Renal cortex interstitium (tissue), 11 donors: ENCODE measurements at regions not wholly inside any gene's neighbourhood (a gene's known extent, or its start where the extent isn't known, plus 50 kb on each side); places are given as distances from the start of the nearest gene placed in this dataset.
"Not testable (repeated sequence)": the region's sequence is repeated elsewhere in the genome, so short reads cannot be mapped to it uniquely, and the experiment has no call there.

ENCODE experiments used
- DNase-seq, 11 donors: peaks; one replicate each; pipeline ENCODE4 v3.0.0-alpha.2; 2013; ENCODE audit warnings: low read depth in 9 of 11, low spot score in 4 of 11; ENCODE audit errors: extremely low read depth in 1 of 11

DNA sequence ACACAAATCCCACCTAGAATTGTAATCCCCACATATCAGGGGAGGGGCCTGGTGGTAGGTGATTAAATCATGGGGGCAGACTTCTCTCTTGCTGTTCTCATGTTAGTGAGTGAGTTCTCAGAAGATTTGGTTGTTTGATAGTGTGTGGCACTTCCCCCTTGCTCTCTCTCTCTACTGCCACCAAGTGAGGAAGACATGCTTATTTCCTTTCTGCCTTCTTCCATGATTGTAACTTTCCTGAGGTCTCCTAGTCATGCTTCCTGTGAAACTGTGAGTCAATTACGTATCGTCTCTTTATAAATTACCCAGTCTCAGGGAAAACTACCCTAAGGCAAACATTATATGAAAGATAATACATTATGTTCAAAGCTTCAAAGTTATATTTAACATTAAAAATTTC lies 1297.5 kb upstream of the CITED2 start:
- no peak for DNase-seq

DNA sequence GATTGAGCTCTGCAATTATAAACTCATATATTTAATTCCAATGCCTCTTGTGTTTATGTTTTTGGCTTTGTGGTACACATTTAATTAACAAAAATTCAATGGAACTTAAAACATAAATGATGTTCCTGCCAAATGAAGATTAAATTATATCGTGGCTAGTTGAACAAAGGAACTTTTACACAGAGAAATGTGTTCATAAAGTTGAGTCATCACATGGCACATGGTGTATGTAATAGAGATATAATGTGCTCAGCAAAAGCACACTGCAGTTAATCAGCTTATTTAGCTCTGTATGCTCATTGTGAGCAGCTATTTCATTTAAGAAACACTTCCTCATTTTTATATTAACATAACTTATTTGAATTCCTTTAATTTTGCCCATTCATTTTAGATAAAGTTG lies 1295.6 kb upstream of the CITED2 start:
- no peak for DNase-seq

DNA sequence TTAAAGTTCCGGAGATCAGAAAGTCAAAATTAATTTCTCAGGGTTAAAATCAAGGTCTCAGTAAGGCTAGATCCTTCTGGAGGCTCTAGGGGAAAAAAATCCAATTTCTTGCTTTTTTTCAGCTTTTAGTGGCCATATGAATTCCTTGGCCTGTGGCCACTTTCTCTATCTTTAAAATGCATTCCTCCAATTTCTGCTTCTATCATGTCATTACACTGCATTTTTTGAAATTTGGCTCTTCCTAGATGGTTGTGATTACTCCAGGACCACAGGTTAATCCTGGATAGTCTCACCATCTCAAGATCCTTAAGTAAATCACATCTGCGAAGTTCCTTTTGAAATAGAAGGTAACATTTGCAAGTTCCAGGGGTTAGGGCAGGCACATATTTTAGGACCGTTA lies 1294.9 kb upstream of the CITED2 start:
- no peak for DNase-seq

DNA sequence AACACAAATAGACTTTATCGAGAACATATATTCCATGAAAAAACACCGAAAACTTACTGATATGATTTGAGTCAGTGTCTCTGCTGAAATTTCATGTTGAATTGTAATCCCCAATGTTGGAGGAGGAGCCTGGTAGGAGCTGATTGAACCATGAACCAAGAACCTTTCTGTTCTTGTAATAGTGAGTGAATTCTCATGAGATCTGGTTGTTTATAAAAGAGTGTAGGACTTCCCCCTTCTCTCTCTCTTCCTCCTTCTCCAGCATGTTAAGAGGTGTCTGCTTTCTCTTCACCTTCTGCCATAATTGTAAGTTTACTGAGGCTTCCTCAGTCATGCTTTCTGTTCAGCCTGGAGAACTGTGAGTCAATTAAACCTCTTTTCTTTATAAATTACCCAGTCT lies 1289.3 kb upstream of the CITED2 start:
- DNase-seq = no peak

DNA sequence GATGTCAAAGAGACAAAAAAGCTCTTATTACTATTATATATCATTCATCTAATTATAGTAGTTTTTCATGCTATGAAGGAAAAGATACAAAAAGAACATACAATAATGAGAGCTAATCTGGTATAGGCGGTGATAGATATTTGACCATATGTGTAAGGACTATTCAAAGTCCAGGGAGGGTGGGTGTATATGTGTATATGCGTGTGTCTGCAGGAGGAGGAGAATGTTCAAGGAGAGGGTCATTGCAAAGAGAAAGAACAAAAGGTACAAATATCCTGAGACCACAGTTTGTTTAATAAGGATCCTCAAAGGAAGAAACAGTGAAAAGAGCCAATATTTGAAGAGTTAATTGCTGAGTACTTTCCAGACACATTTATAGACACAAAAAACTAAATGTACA lies 1288.6 kb upstream of the CITED2 start:
- DNase-seq = no peak

DNA sequence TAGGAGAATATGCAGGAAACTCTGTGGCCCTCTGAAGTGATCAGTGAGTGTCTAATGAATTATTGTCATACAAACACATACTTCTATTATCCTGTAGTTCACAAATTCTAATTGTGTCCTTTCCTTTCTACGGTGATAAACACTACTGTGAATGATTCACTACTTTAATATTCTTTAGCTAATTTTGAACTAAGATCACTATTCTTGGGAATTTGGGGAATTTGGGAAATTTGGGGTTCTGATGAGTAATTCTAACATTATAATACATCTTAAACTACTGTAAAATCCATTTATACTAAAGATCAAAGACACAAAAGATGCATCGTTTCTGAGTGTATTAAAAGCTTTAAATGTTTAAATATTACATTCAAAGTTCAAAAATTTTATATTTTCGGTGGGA lies 1287.2 kb upstream of the CITED2 start:
- DNase-seq = no peak

DNA sequence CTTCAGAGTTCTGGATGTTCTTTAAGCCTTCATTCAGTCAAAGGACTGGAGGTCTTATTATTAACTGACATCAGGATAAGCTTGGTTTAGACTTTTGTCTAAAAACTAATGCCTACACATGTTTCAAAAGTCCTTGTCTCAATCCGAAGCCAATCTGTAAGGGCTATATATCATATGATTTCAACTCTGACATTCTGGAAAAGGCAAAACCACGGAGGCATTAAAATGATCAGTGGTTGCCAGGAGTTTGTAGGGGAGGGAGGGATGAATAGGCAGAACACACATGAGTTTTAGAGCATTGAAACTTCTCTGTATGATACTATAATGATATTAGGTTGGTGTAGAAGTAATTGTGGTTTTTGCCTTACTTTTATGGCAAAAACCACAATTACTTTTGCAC lies 1285.8 kb upstream of the CITED2 start:
- no peak for DNase-seq

DNA sequence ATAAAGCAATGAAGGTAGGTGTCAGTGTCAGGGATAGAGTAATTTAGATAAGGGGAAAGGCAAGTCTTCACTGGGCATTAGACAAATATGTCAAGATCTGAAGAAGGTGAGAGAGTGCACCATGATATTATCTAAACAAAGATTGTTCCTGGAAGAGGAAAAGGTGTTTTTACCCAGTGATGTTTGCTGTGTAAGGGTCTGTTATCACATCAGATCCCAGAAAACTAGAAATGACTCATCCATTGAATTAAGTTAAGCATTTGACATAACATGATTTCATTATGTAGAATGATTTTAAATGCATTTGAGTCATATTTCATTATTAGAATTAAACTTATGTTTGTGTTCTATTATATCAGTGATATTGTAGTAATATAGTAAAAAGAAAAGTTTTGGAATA lies 1279.5 kb upstream of the CITED2 start:
- DNase-seq = no peak

DNA sequence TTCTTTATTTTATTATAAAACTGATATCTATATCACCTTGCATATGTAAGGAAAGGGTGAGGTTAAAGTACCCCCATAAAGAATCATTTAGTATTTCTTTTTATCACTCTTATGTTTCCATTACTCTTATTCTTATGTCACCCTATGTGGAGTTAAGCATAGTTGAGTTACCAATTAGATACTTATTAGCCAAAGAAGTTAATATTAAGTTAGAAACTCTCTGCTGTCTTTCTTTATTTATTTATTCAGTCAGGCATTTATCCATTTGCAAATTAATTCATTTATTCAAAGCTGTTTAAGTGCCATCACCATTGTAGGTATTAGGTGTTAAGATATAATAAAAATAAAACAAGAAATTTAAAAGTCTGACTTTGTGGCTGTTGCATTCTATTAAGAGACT lies 1279.1 kb upstream of the CITED2 start:
- DNase-seq = no peak

DNA sequence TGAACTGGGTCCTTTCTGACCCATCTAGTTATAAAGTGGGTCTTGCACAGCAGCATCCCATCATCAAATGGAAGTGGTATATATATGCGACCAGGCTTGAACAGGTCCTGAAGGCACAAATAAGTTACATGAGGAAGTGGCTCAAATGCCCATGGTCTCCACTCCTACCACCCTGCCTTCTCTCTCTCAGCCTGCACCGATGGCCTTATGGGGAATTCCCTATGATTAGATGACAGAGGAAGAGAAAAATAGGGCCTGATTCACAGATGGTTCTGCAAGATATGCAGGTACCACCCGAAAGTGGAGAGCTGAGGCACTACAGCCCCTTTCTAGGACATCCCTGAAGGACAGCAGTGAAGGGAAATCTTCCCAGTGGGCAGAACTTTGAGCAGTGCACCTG lies 1275.1 kb upstream of the CITED2 start:
- DNase-seq = not testable (repeated sequence)

DNA sequence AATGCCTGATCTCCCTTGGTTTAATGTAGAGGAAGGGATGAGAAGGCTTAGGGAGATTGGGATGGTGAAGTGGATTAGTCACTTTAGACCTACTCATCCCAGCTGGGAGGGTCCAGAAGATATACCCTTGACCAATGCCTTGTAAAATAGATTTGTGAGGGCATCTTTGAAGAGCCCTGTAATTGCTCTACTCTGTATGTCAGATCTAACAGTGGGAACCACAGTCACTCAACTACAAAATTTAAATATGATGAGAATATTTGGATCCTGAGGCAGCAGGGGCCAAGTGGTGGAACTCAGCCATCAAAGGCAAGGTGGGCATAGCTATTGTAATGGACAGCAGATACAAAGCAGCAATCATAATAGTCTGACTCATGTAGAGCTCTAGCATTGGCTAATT lies 1272.9 kb upstream of the CITED2 start:
- DNase-seq = not testable (repeated sequence)

DNA sequence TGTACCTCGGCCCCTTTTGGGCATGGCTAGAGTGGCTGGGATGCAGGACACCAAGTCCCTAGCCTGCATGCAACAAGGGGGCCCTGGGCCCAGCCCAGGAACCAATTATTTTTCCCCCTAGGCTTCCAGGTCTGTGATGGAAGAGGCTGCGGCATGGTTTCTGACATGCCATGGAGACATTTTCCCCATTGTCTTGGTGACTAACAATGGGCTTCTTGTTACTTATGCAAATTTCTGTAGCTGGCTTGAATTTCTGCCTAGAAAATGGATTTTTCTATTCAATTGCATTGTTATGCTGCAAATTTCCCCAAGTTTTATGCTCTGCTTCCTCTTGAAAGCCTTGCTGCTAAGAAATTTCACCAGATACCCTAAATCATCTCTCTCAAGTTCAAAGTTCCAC lies 1269.6 kb upstream of the CITED2 start:
- no peak for DNase-seq

DNA sequence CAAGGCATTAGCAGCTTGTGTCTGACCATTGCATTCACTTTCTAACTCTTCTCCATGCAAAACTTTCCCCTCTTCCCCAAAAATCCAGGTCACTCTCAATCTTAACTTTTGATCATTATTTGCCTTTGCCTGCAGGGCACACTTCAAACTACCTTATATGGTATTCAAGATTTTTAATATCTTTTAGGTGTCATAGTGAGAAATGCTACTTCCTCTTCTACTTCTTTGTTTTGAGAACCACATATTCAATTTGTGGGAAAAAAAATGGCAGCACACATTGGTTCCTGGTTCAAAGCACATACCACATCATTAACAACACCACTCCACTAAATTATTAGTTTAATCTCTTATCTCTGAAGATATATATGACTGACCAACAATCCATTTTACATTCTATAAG lies 1267.0 kb upstream of the CITED2 start:
- no peak for DNase-seq

DNA sequence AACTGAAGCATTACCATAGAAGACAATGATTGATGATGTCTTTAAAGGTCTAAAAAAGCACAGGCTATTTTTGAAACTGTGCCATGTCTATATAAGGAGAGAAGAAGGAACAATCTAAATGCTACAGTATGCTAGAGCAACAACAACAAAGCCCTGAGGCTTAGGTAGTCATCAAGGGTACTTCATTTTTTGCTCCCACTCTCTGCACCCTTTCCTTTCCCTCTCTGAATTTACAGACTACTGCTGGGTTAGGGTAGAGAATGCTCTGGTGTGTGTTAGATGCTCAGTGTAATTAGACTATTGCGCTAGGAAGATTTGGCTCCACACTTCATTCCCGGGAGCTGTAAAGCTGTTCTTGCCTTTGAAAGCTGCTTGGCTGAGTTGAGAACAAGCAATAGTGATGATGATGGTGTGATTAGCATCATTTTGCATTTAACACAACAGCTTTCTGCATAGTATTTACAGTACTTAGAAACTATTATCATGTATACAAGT lies 1262.5 kb upstream of the CITED2 start:
- DNase-seq = peak in 2 of 11 donors; percentile 1 to 12

DNA sequence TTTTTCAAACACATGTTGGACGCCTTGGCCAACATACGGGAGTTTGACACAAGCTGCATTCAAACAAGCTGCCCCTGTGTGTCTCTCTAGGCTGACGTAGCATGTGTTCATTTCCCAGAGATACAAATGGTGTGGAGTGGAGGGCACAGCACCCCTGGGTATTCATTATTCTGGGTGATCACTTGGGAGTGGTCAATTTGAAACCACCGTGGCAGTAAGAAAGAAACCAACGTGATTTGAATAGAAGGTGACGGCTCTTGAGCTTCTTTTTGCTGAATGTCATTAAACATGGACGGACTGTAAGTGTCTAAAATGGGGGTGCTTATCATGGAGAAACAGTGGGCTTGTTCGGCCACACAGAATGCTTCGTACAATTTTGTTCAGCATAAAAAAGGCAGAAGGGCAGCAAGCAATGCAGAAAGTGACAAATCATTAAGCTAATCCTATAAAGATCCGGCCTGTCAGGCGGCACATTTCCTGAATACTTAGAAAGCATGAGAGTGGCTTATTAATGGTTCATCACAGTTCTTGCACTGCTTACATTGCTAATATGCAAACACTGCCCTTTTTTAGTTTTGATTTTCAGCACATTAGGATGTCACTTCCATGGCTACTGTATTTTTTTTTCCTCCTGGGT lies 1261.9 kb upstream of the CITED2 start:
- DNase-seq = peak in 4 of 11 donors; percentile 1 to 28 (median 6)

DNA sequence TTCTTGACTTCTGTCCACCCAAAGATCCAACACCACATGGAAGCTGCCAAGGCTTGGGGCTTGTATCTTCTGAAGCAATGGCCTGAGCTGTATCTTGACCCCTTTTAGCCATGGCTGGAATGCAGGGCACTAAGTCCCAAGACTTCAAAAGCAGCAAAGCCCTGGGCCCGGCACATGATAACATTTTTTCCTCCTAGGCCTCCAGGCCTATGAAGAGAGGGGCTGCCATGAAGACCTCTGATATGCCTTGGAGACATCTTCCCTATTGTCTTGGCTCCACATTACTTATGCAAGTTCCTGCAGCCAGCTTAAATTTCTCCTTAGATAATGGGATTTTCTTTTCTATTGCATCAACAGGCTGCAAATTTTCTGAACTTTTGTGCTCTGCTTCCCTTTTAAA lies 1252.6 kb upstream of the CITED2 start:
- DNase-seq = no peak

DNA sequence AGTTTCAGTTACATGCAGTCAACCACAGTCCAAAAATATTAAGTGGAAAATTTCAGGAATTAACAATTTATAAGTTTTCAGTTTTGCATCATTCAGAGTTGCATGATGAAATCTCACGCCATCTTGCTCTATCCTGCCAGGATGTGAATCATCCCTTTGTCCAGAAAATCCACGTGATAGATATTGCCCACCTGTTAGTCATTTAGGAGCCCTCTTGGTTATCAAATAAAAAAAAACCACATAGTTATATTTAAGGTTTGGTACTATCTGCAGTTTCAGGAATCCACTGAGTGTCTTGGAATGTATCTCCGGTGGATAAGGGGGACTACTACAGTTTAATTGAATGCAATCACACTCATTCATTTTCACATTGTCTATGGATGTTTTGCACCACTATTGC lies 1249.0 kb upstream of the CITED2 start:
- DNase-seq = no peak

DNA sequence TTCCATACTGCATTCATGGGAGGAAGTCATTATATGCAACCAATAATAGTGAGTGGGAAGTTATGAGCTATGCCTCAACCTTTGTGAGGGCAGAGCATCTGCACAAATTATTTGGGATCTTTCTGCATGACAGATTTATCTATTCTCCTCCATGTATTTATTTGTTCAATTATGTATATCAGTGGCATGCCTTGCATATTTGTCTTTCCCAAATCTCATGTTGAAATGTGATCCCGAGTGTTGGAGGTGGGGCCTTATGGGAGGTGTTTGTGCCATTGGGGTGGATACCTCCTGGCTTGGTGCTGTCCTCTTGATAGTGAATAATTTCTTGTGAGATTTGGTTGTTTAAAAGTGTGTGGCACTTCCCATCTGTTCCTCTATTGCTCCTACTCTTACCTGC lies 1246.0 kb upstream of the CITED2 start:
- no peak for DNase-seq

DNA sequence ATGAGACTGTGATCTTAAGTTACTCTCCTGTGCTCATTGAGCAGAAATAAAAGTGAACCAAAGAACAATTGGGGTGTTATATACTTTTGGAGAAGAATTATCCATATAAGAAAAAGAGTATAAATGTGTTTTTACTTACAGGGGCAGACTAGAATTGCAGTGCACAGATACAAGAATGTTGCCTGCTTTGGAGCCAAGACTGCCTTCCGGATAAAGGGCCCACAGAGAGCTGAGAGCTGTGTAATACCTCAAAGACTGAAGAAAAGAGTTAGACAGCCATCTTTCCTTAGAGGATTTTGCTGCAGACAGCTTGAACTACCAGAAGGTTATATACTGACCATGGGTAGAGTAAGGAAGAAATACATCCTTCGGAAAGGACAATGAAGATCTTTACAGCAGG lies 1235.5 kb upstream of the CITED2 start:
- no peak for DNase-seq

DNA sequence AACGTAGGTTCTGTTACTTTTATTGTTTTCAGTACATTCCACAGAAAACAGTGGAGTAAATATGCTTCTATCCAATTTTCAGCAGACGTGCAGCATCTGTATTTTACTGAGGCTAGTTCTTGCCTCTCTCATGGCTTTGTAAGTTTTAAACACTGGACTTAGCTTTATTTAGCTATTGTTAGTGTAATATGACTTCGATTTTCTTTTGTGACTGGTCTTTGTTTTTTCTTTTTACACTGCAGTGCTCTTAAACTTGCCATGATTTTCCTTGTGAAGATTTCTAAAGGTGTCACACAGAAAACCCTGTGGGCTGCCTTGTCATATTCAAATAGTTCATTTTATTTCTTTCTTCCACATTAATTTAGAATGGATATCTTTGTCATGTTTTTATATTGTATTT lies 1234.9 kb upstream of the CITED2 start:
- DNase-seq = no peak

DNA sequence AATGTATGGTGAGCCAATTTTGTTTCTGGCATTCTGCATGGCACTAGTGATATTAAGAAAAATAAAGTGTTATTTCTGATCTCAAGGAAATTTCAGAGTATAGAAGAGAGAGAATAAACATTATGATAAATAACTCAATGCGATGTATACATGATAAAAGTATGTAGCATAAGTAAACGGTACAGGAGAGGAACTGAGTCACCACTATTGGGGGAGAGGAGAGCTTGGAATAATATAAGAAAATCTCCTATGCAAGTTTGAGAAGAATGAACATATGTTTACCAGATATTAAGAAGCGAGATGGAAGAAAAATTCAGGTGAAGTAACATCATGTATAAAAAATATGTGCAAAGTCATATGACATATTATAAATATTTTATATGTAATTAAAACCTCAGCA lies 1230.3 kb upstream of the CITED2 start:
- no peak for DNase-seq
